Astrocyte of the cerebellum (primary cell): ENCODE measurements at regions not wholly inside any gene's neighbourhood (a gene's known extent, or its start where the extent isn't known, plus 50 kb on each side); places are given as distances from the start of the nearest gene placed in this dataset.

Source experiments
- DNase-seq: peaks from one replicate; pipeline ENCODE4 v3.0.0-alpha.2; 2011; ENCODE audit warnings: low read depth
- H3K4me3 ChIP-seq: 2 replicates; pipeline ENCODE4 v1.5.1; 2011; ENCODE audit warnings: mild to moderate bottlenecking, low read depth, low read length, moderate library complexity
- CTCF ChIP-seq: IDR thresholded peaks from 2 replicates; pipeline ENCODE4 v1.5.1; 2012; ENCODE audit warnings: low read length, low read depth, moderate library complexity, mild to moderate bottlenecking; ENCODE audit errors: missing control alignments
- in situ Hi-C: cut with HindIII; loops from 2 replicates; pipeline ENCODE4 v1.10.0; 2017; ENCODE audit warnings: low sequenced_read_pairs

- H3K4me3 ChIP-seq, result no peak overlapping the region
- in situ Hi-C loops, result no loop called here
- no peak for DNase-seq
- no peak for TF ChIP-seq CTCF
These were observed 60.8 kb upstream of the POLG start for GRCh38 chr15:89395461-89395871.

- no peak for TF ChIP-seq CTCF
- in situ Hi-C loops, result no loop called here
- no peak overlapping the region for H3K4me3 ChIP-seq
- no peak for DNase-seq
These were observed 60.4 kb upstream of the POLG start for GRCh38 chr15:89395031-89395430.

GRCh38 chr15:89393056-89393455 is 58.4 kb upstream of the POLG start:
- no peak for DNase-seq
- in situ Hi-C loops, result loop anchor here (5.0 kb wide), 1 partner anchor 36 kb away; no protein-coding TSS in a partner anchor
- H3K4me3 ChIP-seq, result no peak overlapping the region
- no peak for TF ChIP-seq CTCF

- TF ChIP-seq CTCF, result no peak
- H3K4me3 ChIP-seq, result no peak overlapping the region
- DNase-seq, result no peak
- in situ Hi-C loops, result loop anchor here (5.0 kb wide), 1 partner anchor 34 kb away; no protein-coding TSS in a partner anchor
These were observed 57.1 kb upstream of the POLG start for GRCh38 chr15:89391685-89392257.

GRCh38 chr15:89389841-89390603 is 55.4 kb upstream of the POLG start:
- no peak for TF ChIP-seq CTCF
- no peak overlapping the region for H3K4me3 ChIP-seq
- DNase-seq, result no peak
- in situ Hi-C loops, result loop anchor here (5.0 kb wide), 1 partner anchor 33 kb away; no protein-coding TSS in a partner anchor

GRCh38 chr15:89387140-89387903 is 52.7 kb upstream of the POLG start:
- no peak for TF ChIP-seq CTCF
- no peak for DNase-seq
- in situ Hi-C loops, result no loop called here
- no peak overlapping the region for H3K4me3 ChIP-seq
